ENCODE measurements at regions not wholly inside any gene's neighbourhood (a gene's known extent, or its start where the extent isn't known, plus 50 kb on each side); places are given as distances from the start of the nearest gene placed in this dataset.

DNA sequence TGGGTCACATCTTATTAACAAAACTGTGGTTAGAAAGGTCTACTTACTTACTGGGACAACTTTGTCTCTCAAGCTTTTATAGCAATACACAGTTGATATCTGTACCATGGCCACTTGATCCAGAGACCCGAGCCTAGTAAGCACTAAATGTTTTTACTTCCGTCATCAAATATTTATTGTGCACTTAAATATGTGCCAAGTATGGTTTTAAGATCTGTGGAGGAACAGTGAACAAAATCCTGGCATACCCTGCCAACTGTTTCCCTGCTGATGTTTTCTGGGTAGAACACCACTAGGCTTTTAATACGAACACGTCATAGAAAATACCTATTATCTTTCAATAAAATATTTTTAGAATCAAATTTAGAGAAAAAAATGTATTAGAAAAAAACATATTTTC lies 574.8 kb downstream of the HACE1 start:
- TF ChIP-seq POLR2A (IDR thresholded peaks at IDR 0.05; ENCODE audit: low read depth, low read length), result no peak
- no peak for TF ChIP-seq TAF1 (IDR thresholded peaks at IDR 0.05; ENCODE audit: borderline replicate concordance, low read depth, low read length)

All from GM12892 (cell line).